Upper lobe of left lung (tissue), 6 donors: ENCODE measurements at regions not wholly inside any gene's neighbourhood (a gene's known extent, or its start where the extent isn't known, plus 50 kb on each side); places are given as distances from the start of the nearest gene placed in this dataset.

Experiments
- ATAC-seq, 2 donors: fragments of 200-7000 bp; cut with Tn5 transposase; one replicate each; pipeline ENCODE4 v1.9.1; 2022; ENCODE audit warnings: mild to moderate bottlenecking in 2 of 2, moderate library complexity in 2 of 2; ENCODE audit not compliant: low FRiP score in 2 of 2
- DNase-seq, 2 donors: peaks; one replicate each; pipeline ENCODE4 v3.0.0-alpha.2; 2019 to 2020
- H3K27ac ChIP-seq, 4 donors: fragments of 200-600 bp; sonication (generic); one replicate each; pipeline ENCODE4 v1.5.1; 2016 to 2019
- H3K27me3 ChIP-seq, 4 donors: fragments of 200-600 bp; sonication (generic); one replicate each; pipeline ENCODE4 v1.5.1; 2017 to 2019
- H3K36me3 ChIP-seq, 4 donors: fragments of 200-600 bp; sonication (generic); one replicate each; pipeline ENCODE4 v1.5.1; 2016 to 2019
- H3K4me1 ChIP-seq, 4 donors: fragments of 200-600 bp; sonication (generic); one replicate each; pipeline ENCODE4 v1.5.1; 2018 to 2019
- H3K4me3 ChIP-seq, 4 donors: fragments of 200-600 bp; sonication (generic); one replicate each; pipeline ENCODE4 v1.5.1; 2017 to 2019; ENCODE audit warnings: mild to moderate bottlenecking in 2 of 4, moderate library complexity in 1 of 4
- H3K9me3 ChIP-seq, 4 donors: fragments of 200-600 bp; sonication (generic); one replicate each; pipeline ENCODE4 v1.5.1; 2018 to 2019
- CTCF ChIP-seq, 6 experiments: fragments of 450-650 bp in 4 of 6; fragments of 200-600 bp in 2 of 6; sonication (generic) in 2 of 6; IDR thresholded peaks; one replicate each; pipeline ENCODE4 v1.5.1; 2016 to 2019; ENCODE audit warnings: antibody characterized with exemption in 6 of 6
- EP300 ChIP-seq, 4 donors: sonication (generic); formaldehyde crosslinking; IDR thresholded peaks; one replicate each; pipeline ENCODE4 v1.5.1; 2017; ENCODE audit warnings: antibody characterized with exemption in 4 of 4, control low read depth in 2 of 4
- POLR2A ChIP-seq, 4 donors: fragments of 450-650 bp; IDR thresholded peaks; one replicate each; pipeline ENCODE4 v1.5.1; 2016 to 2017; ENCODE audit warnings: antibody characterized with exemption in 4 of 4, mild to moderate bottlenecking in 2 of 4
- POLR2AphosphoS5 ChIP-seq, 2 donors: sonication (generic); formaldehyde crosslinking; IDR thresholded peaks; one replicate each; pipeline ENCODE4 v1.5.1; 2017; ENCODE audit warnings: antibody characterized with exemption in 2 of 2
- WGBS, 2 donors: methylation state at CpG; one replicate each; pipeline ENCODE4 v1.1.5; 2017 to 2018; 5-methylcytosine and 5-hydroxymethylcytosine counted together
- donor health status: DM: no; HTN: no; CAD: no; lungs with moderate emphysema.
- donor health status: DM: no; HTN: yes; CAD: no; lungs with severe emphysema.

DNA sequence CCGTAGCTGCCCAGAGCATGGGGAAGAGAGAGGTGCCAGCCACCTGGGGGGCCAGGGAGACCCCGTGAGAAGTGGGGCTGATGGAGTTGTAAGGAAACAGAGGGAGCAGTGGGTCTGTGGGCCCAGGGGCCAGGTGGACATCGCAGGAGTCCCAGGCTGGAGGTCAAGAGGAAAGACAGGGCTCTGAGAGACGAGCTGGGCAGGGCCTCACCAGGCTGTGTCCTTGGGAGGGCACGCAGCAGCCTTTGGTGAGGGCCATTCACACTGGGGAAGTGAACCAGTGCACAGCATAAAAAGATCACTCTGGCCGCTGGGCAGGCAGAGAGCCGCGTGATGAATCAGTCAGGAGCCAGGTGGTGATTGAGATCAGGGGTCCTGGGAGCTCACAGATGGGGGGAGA, 73.9 kb upstream of the FOXQ1 start:
- peak in 1 of 2 donors; percentile 31 for ATAC-seq
- Histone ChIP-seq H3K9me3 (no peaks in the 10 kb centered on the region), H3K4me1 (no peaks in the 10 kb centered on the region), H3K36me3 (no peaks in the 10 kb centered on the region), H3K27ac (no peak overlapping the region), H3K4me3 (no peak overlapping the region), H3K27me3 (no peaks in the 10 kb centered on the region)
- 77 to 84% methylated on average over 8 of the region's 8 CpGs for WGBS, 2 donors
- DNase-seq: peak in 1 of 2 donors; percentile 27
- TF ChIP-seq POLR2AphosphoS5 (IDR thresholded peaks at IDR 0.05): no peak
- no peak for TF ChIP-seq CTCF (IDR thresholded peaks at IDR 0.05)
- no peak for TF ChIP-seq EP300 (IDR thresholded peaks at IDR 0.05)
- TF ChIP-seq POLR2A (IDR thresholded peaks at IDR 0.05): no peak

DNA sequence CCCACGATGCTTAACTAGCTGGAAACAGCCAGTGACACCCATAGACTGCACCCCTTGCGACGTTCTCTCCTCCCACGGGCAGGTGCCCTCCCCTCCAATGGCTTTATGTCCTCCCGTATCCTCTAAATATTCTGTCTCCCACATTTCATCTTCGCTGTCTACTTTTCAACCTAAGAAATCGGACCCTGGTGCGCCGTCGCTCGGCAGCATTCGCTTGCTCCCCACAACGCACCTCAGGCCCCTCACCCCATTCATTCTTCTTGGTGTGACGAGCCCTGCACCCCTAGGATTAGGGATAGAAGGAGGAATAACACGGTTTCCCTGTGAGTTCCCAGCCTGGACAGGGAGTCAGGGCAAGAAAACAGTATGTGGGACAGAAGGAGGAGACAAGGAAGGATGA, 74.3 kb upstream of the FOXQ1 start:
- no peak for ATAC-seq
- no peaks in the 10 kb centered on the region for H3K9me3 ChIP-seq
- TF ChIP-seq EP300 (IDR thresholded peaks at IDR 0.05): no peak
- TF ChIP-seq CTCF (IDR thresholded peaks at IDR 0.05): no peak
- DNase-seq: peak in 1 of 2 donors; percentile 33
- H3K27ac ChIP-seq: no peak overlapping the region
- H3K4me3 ChIP-seq: no peak overlapping the region
- no peaks in the 10 kb centered on the region for H3K4me1 ChIP-seq
- 87 to 95% methylated on average over 15 of the region's 15 CpGs for WGBS, 2 donors
- no peaks in the 10 kb centered on the region for H3K27me3 ChIP-seq
- no peaks in the 10 kb centered on the region for H3K36me3 ChIP-seq

- 85 to 86% methylated on average over 5 to 6 of the region's 6 CpGs for WGBS, 2 donors
- DNase-seq (no peak), ATAC-seq (no peak)
- no peak overlapping the region for H3K27ac ChIP-seq
- H3K4me1 ChIP-seq: no peaks in the 10 kb centered on the region
- TF ChIP-seq EP300 (IDR thresholded peaks at IDR 0.05): no peak
- TF ChIP-seq POLR2AphosphoS5 (IDR thresholded peaks at IDR 0.05): no peak
- no peak for TF ChIP-seq CTCF (IDR thresholded peaks at IDR 0.05)
- TF ChIP-seq POLR2A (IDR thresholded peaks at IDR 0.05): no peak
- no peaks in the 10 kb centered on the region for H3K27me3 ChIP-seq
- H3K36me3 ChIP-seq: no peaks in the 10 kb centered on the region
- H3K9me3 ChIP-seq: no peaks in the 10 kb centered on the region
- H3K4me3 ChIP-seq: no peak overlapping the region
Measured at GRCh38 chr6:1235825-1236224, 76.1 kb upstream of the FOXQ1 start.

DNA sequence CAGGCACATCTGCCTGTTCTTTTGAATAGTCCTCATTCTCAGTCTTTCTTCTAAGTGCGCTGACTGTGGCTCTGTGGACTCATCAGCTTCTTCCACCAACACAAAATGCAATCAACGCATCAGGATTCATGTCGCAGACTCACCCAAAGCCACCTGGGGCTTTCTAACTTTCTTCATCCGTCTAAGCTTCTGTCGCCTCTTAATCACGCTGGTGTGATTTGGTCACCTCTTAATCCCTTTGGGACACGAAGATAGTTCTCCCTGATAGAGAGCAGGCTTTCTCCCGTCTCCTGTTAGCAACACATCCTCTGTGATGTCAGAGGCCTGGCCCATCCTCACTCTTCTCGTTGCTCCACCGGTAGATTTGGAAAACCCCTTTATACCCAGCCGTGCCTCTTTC, 78.0 kb upstream of the FOXQ1 start:
- no peak overlapping the region for H3K27ac ChIP-seq
- no peaks in the 10 kb centered on the region for H3K9me3 ChIP-seq
- no peaks in the 10 kb centered on the region for H3K4me1 ChIP-seq
- H3K36me3 ChIP-seq: no peaks in the 10 kb centered on the region
- no peak for DNase-seq
- ATAC-seq: no peak
- TF ChIP-seq POLR2AphosphoS5 (IDR thresholded peaks at IDR 0.05): no peak
- TF ChIP-seq CTCF (IDR thresholded peaks at IDR 0.05): no peak
- no peak for TF ChIP-seq EP300 (IDR thresholded peaks at IDR 0.05)
- TF ChIP-seq POLR2A (IDR thresholded peaks at IDR 0.05): no peak
- WGBS, 2 donors: 85 to 90% methylated on average over 11 of the region's 11 CpGs
- no peak overlapping the region for H3K4me3 ChIP-seq
- no peaks in the 10 kb centered on the region for H3K27me3 ChIP-seq

- H3K4me1 ChIP-seq: no peaks in the 10 kb centered on the region
- H3K36me3 ChIP-seq: no peaks in the 10 kb centered on the region
- 90 to 94% methylated on average over 2 to 3 of the region's 3 CpGs for WGBS, 2 donors
- ATAC-seq: no peak
- no peak for TF ChIP-seq CTCF (IDR thresholded peaks at IDR 0.05)
- TF ChIP-seq POLR2A (IDR thresholded peaks at IDR 0.05): no peak
- no peak for DNase-seq
- H3K4me3 ChIP-seq: no peak overlapping the region
- no peaks in the 10 kb centered on the region for H3K9me3 ChIP-seq
- no peak overlapping the region for H3K27ac ChIP-seq
- H3K27me3 ChIP-seq: no peaks in the 10 kb centered on the region
Measured at GRCh38 chr6:1232578-1232977, 79.3 kb upstream of the FOXQ1 start.
